Activated naive CD8-positive, alpha-beta T cell (primary cell): ENCODE measurements at regions not wholly inside any gene's neighbourhood (a gene's known extent, or its start where the extent isn't known, plus 50 kb on each side); places are given as distances from the start of the nearest gene placed in this dataset.
"Not testable (repeated sequence)": the region's sequence is repeated elsewhere in the genome, so short reads cannot be mapped to it uniquely, and the experiment has no call there.

ENCODE experiments used
- H3K27ac Mint-ChIP-seq: one replicate; pipeline ENCODE4 v1.8.0; 2021; ENCODE audit warnings: mixed read lengths
- H3K27me3 Mint-ChIP-seq: one replicate; pipeline ENCODE4 v1.8.0; 2021; ENCODE audit warnings: mixed read lengths
- H3K36me3 Mint-ChIP-seq: one replicate; pipeline ENCODE4 v1.8.0; 2021; ENCODE audit warnings: mixed read lengths
- H3K4me1 Mint-ChIP-seq: one replicate; pipeline ENCODE4 v1.8.0; 2021; ENCODE audit warnings: low read depth, mixed read lengths
- H3K4me3 Mint-ChIP-seq: one replicate; pipeline ENCODE4 v1.8.0; 2021; ENCODE audit warnings: mild to moderate bottlenecking, mixed read lengths
- H3K9me3 Mint-ChIP-seq: one replicate; pipeline ENCODE4 v1.8.0; 2021; ENCODE audit warnings: low read depth, mixed read lengths

DNA sequence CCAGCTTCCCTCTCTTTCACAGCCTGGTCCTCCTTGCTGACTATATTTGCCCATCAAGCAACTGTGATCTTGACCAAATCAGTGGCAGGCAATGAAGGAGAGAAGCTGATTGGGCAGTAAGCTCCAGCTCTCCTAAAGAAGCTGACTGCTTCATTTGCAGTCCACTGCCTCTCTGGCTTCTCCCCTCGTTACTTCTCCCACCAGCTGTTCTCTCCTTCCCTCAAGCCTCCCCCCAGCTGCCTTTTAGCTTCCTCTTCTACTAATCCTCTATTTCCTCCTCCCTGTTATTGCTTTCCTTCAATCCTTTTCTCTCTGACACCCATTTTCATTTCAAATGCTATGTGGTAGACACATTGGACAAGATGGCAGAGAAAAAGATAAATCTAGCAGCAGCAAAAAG is 474.7 kb upstream of the UBE2E2 start:
- Mint-ChIP-seq H3K27ac (no peak overlapping the region), H3K4me3 (no peak overlapping the region), H3K27me3 (peaks cover 3% of the 10 kb centered on the region), H3K36me3 (no peaks in the 10 kb centered on the region), H3K4me1 (no peaks in the 10 kb centered on the region), H3K9me3 (no peaks in the 10 kb centered on the region)

DNA sequence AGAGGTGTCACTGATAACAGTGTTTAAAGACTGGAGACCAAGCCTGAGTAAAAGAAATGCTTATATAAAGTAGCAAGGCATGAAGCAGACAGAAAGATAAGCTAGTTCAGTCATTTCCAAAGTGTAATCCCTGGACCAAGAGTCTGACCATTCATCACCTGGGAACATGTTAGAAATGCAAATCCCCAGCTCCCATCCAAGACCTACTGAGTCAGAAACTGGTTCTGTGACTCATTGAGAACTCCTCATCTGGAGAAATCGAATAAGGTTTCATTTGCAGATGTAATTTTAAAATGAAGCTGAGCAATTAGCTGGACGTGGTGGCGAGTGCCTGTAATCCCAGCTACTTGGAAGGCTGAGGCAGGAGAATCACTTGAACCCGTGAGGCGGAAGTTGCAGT is 473.9 kb upstream of the UBE2E2 start:
- H3K4me1 Mint-ChIP-seq = no peaks in the 10 kb centered on the region
- peaks cover 3% of the 10 kb centered on the region for H3K27me3 Mint-ChIP-seq
- H3K9me3 Mint-ChIP-seq = no peaks in the 10 kb centered on the region

DNA sequence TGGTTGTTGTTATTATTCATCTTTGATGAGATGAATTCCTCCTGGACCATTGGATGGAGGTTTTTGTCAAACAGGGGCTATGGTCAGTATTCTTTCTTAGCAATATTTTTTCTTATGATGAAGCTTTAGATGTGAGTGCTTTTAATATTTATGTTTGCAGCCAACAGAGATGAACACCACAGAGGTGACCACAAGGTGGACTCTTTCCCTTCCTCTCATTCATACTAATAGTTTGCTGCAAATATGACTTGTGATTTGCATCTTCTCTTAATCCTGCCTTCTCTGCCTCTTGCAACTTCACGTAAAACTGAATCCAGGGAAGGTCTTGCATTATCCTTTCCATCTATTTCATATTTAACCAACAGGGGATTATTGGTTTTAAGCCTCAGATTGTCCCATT is 473.1 kb upstream of the UBE2E2 start:
- no peaks in the 10 kb centered on the region for H3K36me3 Mint-ChIP-seq
- no peaks in the 10 kb centered on the region for H3K9me3 Mint-ChIP-seq
- H3K4me3 Mint-ChIP-seq = no peak overlapping the region
- H3K27me3 Mint-ChIP-seq = peaks cover 3% of the 10 kb centered on the region
- no peak overlapping the region for H3K27ac Mint-ChIP-seq
- H3K4me1 Mint-ChIP-seq = no peaks in the 10 kb centered on the region

More for the DNA sequence above, 473.9 kb upstream of the UBE2E2 start:
- Mint-ChIP-seq H3K4me3 (no peak overlapping the region), H3K36me3 (no peaks in the 10 kb centered on the region), H3K27ac (no peak overlapping the region)

DNA sequence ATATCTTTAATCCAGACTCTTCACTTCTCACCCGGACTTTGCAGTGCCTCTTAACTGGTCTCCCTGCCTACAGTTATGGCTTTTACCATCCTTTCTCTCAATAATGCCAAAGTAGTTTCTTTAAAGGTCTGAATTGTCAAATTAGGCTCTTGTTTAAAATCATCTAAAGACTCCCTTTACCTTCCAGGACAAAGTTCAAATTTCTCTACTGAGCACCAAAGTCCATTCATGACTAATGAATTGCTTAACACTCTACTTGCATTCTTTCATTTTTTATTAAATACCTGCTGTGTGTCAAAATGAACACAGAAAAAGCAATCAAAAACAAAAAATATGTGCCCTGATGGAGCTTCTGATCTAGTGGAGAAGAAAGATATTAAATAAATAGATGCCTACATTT is 472.4 kb upstream of the UBE2E2 start:
- H3K27me3 Mint-ChIP-seq = peaks cover 3% of the 10 kb centered on the region

DNA sequence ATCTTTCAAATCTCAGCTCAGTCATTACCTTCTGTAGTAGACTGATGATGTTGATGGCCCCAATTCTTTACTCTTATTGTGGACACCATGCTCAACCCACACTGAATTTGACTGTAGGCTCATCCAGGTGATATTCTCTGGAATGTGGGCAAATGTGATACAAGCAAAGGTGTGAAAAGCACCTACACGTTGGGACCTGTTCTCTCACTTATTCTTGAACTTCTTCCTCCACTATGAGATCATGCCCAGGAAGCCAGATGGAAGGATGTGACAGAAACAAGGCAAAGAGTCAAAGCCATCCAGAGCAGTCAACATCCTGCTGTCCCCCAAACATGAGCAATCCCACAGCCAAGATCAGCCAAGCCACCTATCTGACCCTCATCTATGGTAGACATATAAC is 471.2 kb upstream of the UBE2E2 start:
- H3K4me3 Mint-ChIP-seq = no peak overlapping the region
- H3K9me3 Mint-ChIP-seq = no peaks in the 10 kb centered on the region
- H3K27ac Mint-ChIP-seq = no peak overlapping the region
- peaks cover 3% of the 10 kb centered on the region for H3K27me3 Mint-ChIP-seq
- H3K36me3 Mint-ChIP-seq = no peaks in the 10 kb centered on the region
- no peaks in the 10 kb centered on the region for H3K4me1 Mint-ChIP-seq

More for the DNA sequence above, 472.4 kb upstream of the UBE2E2 start:
- Mint-ChIP-seq H3K4me3 (no peak overlapping the region), H3K36me3 (no peaks in the 10 kb centered on the region), H3K4me1 (no peaks in the 10 kb centered on the region), H3K27ac (no peak overlapping the region), H3K9me3 (no peaks in the 10 kb centered on the region)

DNA sequence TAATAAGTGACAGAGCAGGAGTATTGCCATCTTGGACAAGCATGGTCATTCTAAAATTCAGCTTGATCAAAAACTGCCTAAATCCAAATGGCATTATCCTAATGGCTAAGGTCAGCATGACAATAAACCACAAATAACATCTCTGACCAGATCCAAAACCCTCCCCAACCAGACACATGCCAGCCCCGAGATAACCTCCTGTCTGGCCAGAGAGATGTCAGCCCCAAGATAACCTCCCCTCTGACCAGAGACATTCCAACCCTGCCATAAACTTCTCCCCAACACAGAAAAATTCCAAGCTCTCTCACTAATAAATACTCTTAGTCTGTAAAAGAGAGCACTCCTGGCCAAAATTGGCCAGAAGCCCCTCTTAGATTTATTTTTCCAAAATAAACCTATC is 470.5 kb upstream of the UBE2E2 start:
- H3K27me3 Mint-ChIP-seq = peaks cover 3% of the 10 kb centered on the region
- no peaks in the 10 kb centered on the region for H3K36me3 Mint-ChIP-seq
- peaks cover 3% of the 10 kb centered on the region for H3K9me3 Mint-ChIP-seq
- no peak overlapping the region for H3K4me3 Mint-ChIP-seq
- H3K27ac Mint-ChIP-seq = no peak overlapping the region
- no peaks in the 10 kb centered on the region for H3K4me1 Mint-ChIP-seq

DNA sequence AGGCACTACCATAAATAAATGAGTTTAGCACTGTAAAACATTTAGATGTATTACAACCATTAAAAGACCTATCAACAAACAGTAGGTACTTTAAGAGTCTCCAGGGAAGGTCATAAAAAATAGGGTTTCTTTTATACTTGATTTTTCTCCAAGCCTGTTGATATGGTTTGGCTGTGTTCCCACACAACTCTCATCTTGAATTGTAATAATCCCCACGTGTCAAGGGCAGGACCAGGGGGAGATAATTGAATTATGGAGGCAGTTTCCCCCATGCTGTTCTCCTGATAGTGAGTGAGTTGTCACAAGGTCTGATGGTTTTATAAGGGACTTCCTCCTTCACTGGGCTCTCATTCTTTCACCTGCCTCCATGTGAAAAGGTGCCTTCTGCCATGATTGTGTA is 468.9 kb upstream of the UBE2E2 start:
- no peaks in the 10 kb centered on the region for H3K36me3 Mint-ChIP-seq
- no peak overlapping the region for H3K27ac Mint-ChIP-seq
- H3K9me3 Mint-ChIP-seq = peaks cover 3% of the 10 kb centered on the region
- peaks cover 2% of the 10 kb centered on the region for H3K27me3 Mint-ChIP-seq
- H3K4me3 Mint-ChIP-seq = no peak overlapping the region
- H3K4me1 Mint-ChIP-seq = no peaks in the 10 kb centered on the region

DNA sequence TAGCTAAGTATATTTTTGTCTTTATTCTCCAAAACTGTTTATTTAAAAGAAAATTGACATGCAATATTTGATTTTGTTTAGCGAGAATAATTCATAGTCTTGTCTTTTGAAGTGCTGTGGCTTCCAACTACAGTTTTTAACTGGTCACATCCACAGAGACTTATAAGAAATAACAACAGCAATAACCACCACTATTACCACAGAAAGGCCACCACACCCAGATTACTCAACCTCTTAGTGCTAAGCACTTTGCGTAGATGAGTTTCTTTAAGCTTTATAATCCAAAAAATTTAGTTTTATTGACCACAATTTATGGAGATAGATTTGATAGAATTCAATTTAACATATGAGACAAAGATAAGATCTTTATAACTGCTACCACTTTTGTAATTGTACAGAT is 468.4 kb upstream of the UBE2E2 start:
- no peak overlapping the region for H3K27ac Mint-ChIP-seq
- H3K9me3 Mint-ChIP-seq = peaks cover 3% of the 10 kb centered on the region
- no peaks in the 10 kb centered on the region for H3K4me1 Mint-ChIP-seq
- no peak overlapping the region for H3K4me3 Mint-ChIP-seq
- peaks cover 2% of the 10 kb centered on the region for H3K27me3 Mint-ChIP-seq
- H3K36me3 Mint-ChIP-seq = no peaks in the 10 kb centered on the region

DNA sequence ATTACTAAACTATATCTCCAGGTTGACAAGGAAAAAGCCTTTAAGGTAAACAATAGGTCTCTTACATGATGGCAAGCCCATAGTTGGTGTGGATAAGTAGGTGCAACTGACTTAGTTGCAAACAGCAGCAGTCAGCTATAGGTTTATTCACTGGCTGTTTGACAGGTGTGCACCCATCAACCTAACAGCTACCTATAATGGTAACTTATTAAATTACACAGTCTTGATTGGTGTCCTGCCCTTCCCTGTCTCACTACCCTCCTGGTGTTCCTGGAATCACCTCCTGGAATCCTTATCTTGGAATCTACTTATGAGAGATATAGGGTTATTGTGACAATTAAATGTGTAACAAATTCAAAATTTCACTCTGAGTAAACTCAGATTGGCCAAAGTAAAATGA is 467.8 kb upstream of the UBE2E2 start:
- no peaks in the 10 kb centered on the region for H3K36me3 Mint-ChIP-seq
- no peaks in the 10 kb centered on the region for H3K4me1 Mint-ChIP-seq
- peaks cover 3% of the 10 kb centered on the region for H3K9me3 Mint-ChIP-seq
- H3K27ac Mint-ChIP-seq = no peak overlapping the region
- no peak overlapping the region for H3K4me3 Mint-ChIP-seq
- no peaks in the 10 kb centered on the region for H3K27me3 Mint-ChIP-seq

DNA sequence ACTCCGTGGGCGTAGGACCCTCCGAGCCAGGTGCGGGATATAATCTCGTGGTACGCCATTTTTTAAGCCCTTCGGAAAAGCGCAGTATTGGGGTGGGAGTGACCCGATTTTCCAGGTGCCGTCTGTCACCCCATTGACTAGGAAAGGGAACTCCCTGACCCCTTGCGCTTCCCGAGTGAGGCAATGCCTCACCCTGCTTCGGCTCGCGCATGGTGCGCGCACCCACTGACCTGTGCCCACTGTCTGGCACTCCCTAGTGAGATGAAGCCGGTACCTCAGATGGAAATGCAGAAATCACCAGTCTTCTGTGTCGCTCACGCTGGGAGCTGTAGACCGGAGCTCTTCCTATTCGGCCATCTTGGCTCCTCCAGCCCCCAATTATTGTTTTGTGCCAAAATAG is 459.7 kb upstream of the UBE2E2 start:
- not testable (repeated sequence) for H3K4me1 Mint-ChIP-seq, H3K9me3 Mint-ChIP-seq, H3K27ac Mint-ChIP-seq, H3K36me3 Mint-ChIP-seq, H3K4me3 Mint-ChIP-seq, H3K27me3 Mint-ChIP-seq

DNA sequence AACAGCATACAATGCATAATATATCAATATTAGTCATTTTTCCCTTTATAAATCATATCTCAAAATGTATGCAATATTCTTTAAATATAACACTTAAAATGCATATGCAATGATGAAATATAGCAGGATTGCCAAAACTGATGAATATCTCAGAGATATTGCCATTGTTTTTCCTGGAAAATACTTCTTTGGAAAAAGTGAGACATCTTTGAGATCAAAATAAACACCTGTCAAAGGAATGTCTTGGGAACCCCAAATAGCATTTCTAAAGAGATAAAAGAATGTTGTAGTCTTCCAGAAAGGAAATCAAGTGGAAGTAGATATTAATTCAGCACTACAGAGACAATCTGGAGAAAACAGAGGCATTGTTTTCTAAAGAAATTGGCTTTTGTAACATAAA is 457.8 kb upstream of the UBE2E2 start:
- peaks cover 11% of the 10 kb centered on the region for H3K9me3 Mint-ChIP-seq
- H3K4me1 Mint-ChIP-seq = no peaks in the 10 kb centered on the region
- no peaks in the 10 kb centered on the region for H3K36me3 Mint-ChIP-seq
- H3K27ac Mint-ChIP-seq = no peak overlapping the region
- H3K27me3 Mint-ChIP-seq = no peaks in the 10 kb centered on the region
- no peak overlapping the region for H3K4me3 Mint-ChIP-seq

DNA sequence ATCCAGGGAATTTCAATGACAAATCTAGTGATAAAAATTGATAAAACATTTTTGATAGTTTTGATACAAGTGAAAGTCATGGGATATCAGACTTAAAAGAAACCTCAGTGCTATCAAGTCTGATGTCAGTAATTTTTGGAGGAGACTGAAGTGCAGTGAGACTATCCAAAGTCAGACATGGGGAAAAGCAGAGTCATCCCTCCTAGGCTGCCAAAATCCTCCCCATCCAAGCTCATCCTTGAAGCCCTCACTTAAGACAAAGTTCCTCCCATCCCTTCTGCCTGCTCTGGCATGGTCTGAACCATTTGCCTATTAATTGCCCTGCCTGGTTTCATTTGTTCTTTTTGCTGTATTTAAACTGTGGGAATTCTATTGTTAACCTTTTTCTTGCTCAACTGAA is 456.9 kb upstream of the UBE2E2 start:
- Mint-ChIP-seq H3K4me1 (no peaks in the 10 kb centered on the region), H3K9me3 (peaks cover 11% of the 10 kb centered on the region), H3K4me3 (no peak overlapping the region), H3K27ac (no peak overlapping the region), H3K36me3 (no peaks in the 10 kb centered on the region), H3K27me3 (no peaks in the 10 kb centered on the region)

DNA sequence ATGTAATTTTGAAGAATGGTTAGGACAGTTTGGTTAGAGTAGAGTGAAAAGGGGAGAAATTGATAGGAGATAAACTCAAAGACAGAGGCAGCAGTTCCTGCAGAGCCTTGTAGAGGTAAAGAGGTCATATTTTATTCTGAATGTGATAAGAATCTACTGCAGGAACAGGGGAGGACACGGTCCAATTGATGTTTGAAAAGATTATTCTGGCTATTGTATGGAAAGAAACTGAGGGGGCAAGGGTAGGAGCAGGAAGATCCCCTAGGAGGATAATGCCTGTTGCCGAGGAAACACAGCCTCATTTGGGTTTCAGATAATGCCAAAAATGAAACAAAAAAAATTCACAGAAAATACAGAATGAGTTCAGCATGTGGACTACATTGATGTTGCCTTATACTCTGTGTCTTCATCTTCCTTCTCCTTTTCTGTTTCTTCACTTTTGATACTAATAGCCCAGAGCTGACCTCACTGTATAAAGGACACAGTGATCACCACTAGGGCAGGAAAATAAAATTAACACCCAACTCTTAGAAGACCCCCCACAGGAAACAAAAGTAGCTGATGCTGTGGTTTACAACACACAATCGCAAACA is 454.6 kb upstream of the UBE2E2 start:
- Mint-ChIP-seq H3K4me1 (no peaks in the 10 kb centered on the region), H3K27me3 (peaks cover 1% of the 10 kb centered on the region), H3K4me3 (no peak overlapping the region), H3K27ac (no peak overlapping the region), H3K36me3 (no peaks in the 10 kb centered on the region), H3K9me3 (peaks cover 11% of the 10 kb centered on the region)

DNA sequence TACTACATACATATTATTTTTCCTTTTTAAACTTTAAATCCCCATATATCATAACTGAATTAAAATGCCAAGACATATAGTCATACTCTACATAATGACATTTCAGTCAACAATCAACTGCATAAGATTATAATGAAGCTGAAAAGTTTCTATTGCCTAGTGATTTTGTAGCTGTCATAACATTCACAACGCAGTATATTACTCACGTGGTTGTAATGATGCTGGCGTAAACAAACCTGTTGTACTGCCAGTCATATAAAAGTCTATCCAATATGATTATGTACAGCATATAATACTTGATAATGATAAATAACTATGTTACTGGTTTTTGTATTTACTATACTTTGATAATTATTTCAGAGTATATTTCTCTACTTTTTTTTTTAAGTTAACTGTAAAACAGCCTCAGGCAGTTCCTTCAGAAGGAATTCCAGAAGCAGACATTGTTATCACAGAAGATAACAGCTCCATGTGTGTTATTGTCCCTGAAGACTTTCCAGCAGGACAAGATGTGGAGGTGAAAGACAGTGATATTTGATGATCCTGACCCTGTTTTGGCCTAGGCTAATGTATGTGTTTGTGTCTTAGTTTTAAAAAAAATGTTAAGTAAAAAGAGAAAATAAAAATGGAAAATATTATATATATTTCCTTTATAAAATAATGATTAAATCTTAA is 443.4 kb upstream of the UBE2E2 start:
- H3K4me1 Mint-ChIP-seq = no peaks in the 10 kb centered on the region
- peaks cover 15% of the 10 kb centered on the region for H3K9me3 Mint-ChIP-seq
- H3K4me3 Mint-ChIP-seq = no peak overlapping the region
- no peaks in the 10 kb centered on the region for H3K27me3 Mint-ChIP-seq
- no peaks in the 10 kb centered on the region for H3K36me3 Mint-ChIP-seq
- H3K27ac Mint-ChIP-seq = no peak overlapping the region

DNA sequence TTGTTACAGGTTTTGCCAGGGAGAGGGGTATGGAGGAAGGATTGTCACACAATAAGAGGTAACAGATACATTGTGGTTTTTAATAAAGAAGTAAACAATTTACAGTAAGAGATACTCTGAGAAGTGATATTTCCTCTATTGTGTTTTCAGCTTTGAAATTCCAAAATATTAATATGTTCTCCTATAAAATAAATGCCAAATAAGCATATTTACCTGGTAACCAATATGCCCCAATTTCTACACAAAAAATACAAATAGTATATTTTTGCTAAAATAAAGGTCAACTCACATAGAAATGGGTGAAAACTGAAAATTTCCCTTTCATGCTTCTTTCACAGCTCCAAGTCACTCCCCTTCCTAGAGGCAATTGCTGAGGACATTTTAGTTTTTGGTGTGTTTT is 437.4 kb upstream of the UBE2E2 start:
- no peaks in the 10 kb centered on the region for H3K4me1 Mint-ChIP-seq
- no peak overlapping the region for H3K27ac Mint-ChIP-seq
- H3K27me3 Mint-ChIP-seq = no peaks in the 10 kb centered on the region
- H3K36me3 Mint-ChIP-seq = no peaks in the 10 kb centered on the region
- H3K4me3 Mint-ChIP-seq = no peak overlapping the region
- H3K9me3 Mint-ChIP-seq = peaks cover 8% of the 10 kb centered on the region

DNA sequence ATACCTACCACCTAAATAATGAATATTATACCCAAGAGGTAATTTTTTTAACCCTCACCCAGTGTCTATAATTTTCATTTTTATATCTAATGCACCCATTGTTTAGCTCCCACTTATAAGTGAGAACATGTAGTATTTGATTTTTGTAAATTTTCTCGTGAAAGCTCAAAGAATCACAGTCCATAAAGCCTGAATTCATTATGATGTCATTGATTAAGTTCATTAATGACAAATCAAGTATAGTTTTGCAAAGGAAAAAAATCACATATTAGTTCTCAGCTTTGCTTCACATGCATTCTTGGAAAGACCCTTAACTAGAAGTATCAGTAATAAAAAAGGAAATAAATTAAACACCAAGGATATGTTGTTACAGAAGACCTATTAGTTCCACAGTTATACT is 425.3 kb upstream of the UBE2E2 start:
- no peaks in the 10 kb centered on the region for H3K27me3 Mint-ChIP-seq
- H3K4me3 Mint-ChIP-seq = no peak overlapping the region
- H3K27ac Mint-ChIP-seq = no peak overlapping the region
- no peaks in the 10 kb centered on the region for H3K4me1 Mint-ChIP-seq
- no peaks in the 10 kb centered on the region for H3K9me3 Mint-ChIP-seq
- no peaks in the 10 kb centered on the region for H3K36me3 Mint-ChIP-seq
